ENCODE measurements at regions not wholly inside any gene's neighbourhood (a gene's known extent, or its start where the extent isn't known, plus 50 kb on each side); places are given as distances from the start of the nearest gene placed in this dataset.
"Not testable (repeated sequence)": the region's sequence is repeated elsewhere in the genome, so short reads cannot be mapped to it uniquely, and the experiment has no call there.

GRCh38 chr4:189810318-189811181 is 130.1 kb upstream of the FRG1 start:
- H4K8ac ChIP-seq (ENCODE audit: low read depth in 2 of 2, low read length in 2 of 2); H3K9ac ChIP-seq (ENCODE audit: low read depth, low read length); BruUV-seq (replicated peaks); H3K27me3 ChIP-seq (ENCODE audit: control insufficient read depth, insufficient read depth, low read length); H2AK5ac ChIP-seq (ENCODE audit: low read depth, low read length); ATAC-seq (ENCODE audit: low read depth); H2BK120ac ChIP-seq (ENCODE audit: low read depth, low read length); H4K5ac ChIP-seq (ENCODE audit: low read depth, low read length); intact Hi-C loops (cut with micrococcal nuclease); DNase-seq; H3K23ac ChIP-seq (ENCODE audit: low read depth, low read length); dilution Hi-C loops (cut with HindIII; ENCODE audit: low sequenced_read_pairs, unreplicated experiment); H2AFZ ChIP-seq (replicated peaks; ENCODE audit: low read length, poor library complexity); POLR2A ChIA-PET (ENCODE audit: unreplicated experiment); H3K4ac ChIP-seq (ENCODE audit: low read depth, low read length); H3K4me2 ChIP-seq (ENCODE audit: low read depth, low read length); H3K9me1 ChIP-seq (ENCODE audit: insufficient read depth, low read length); CTCF ChIA-PET; H3K27ac ChIP-seq (ENCODE audit: insufficient read depth, low read length); H3K14ac ChIP-seq (replicated peaks; ENCODE audit: low read depth, low read length); in situ Hi-C loops (cut with MboI; ENCODE audit: low sequenced_read_pairs); H3K56ac ChIP-seq (ENCODE audit: extremely low read depth, insufficient read depth, low read length); H3K36me3 ChIP-seq (ENCODE audit: control insufficient read depth, insufficient read depth, low read length); H2BK5ac ChIP-seq (ENCODE audit: low read depth, low read length, poor library complexity, severe bottlenecking); H4K20me1 ChIP-seq (ENCODE audit: insufficient read depth, low read length); H2BK15ac ChIP-seq (ENCODE audit: low read depth, low read length); H2BK20ac ChIP-seq (ENCODE audit: low read depth, low read length); H3K79me1 ChIP-seq (ENCODE audit: low read depth in 1 of 2, low read length in 2 of 2); H3K4me3 ChIP-seq (ENCODE audit: insufficient read depth, low read depth, low read length); H3K4me1 ChIP-seq (ENCODE audit: control insufficient read depth, insufficient read depth, low read length); H2AK9ac ChIP-seq (replicated peaks; ENCODE audit: low read depth, low read length, poor library complexity); H4K91ac ChIP-seq (ENCODE audit: insufficient read depth, low read depth, low read length); H3K18ac ChIP-seq (ENCODE audit: low read depth, low read length): not testable (repeated sequence)
- WGBS, 2 experiments (ENCODE audit: extremely low coverage in 2 of 2, insufficient read length in 1 of 2) = no CpG with 5 or more reads among the region's 75 CpGs
- peaks cover 21% of the 10 kb centered on the region for H3K9me3 ChIP-seq (ENCODE audit: control insufficient read depth, insufficient read depth, low read length)

All from IMR-90 (cell line).